KMS-11 (cell line): ENCODE measurements at regions not wholly inside any gene's neighbourhood (a gene's known extent, or its start where the extent isn't known, plus 50 kb on each side); places are given as distances from the start of the nearest gene placed in this dataset.
A peak's percentile ranks its signal among the peaks of the same experiment; 100 is the strongest.

Source experiments
- H2AFZ ChIP-seq: fragments of 200-600 bp; sonication (generic); 2 replicates; pipeline ENCODE4 v1.6.1; 2016; ENCODE audit warnings: antibody characterized with exemption, mixed run types, low read depth
- H3K27ac ChIP-seq: fragments of 200-600 bp; sonication (generic); 2 replicates; pipeline ENCODE4 v1.6.1; 2016; ENCODE audit warnings: mild to moderate bottlenecking, mixed run types
- H3K27me3 ChIP-seq: fragments of 200-600 bp; sonication (generic); 2 replicates; pipeline ENCODE4 v1.6.1; 2017; ENCODE audit warnings: mild to moderate bottlenecking, low read depth, mixed run types, moderate library complexity; ENCODE audit not compliant: insufficient read depth
- H3K36me3 ChIP-seq: fragments of 200-600 bp; sonication (generic); 2 replicates; pipeline ENCODE4 v1.6.1; 2017; ENCODE audit warnings: mild to moderate bottlenecking, mixed run types; ENCODE audit not compliant: insufficient read depth
- H3K4me1 ChIP-seq: fragments of 200-600 bp; sonication (generic); 2 replicates; pipeline ENCODE4 v1.6.1; 2016; ENCODE audit warnings: mild to moderate bottlenecking, low read depth, mixed run types; ENCODE audit not compliant: poor library complexity, severe bottlenecking
- H3K4me2 ChIP-seq: fragments of 200-600 bp; sonication (generic); 2 replicates; pipeline ENCODE4 v1.7.0; 2016; ENCODE audit warnings: mild to moderate bottlenecking, mixed run types
- H3K4me3 ChIP-seq: fragments of 200-600 bp; sonication (generic); IDR thresholded peaks from 2 replicates; pipeline ENCODE4 v1.6.1; 2017; ENCODE audit warnings: low read depth, low read length, mixed read lengths; ENCODE audit not compliant: insufficient read depth
- H3K79me2 ChIP-seq: fragments of 200-600 bp; sonication (generic); 2 replicates; pipeline ENCODE4 v1.6.1; 2016; ENCODE audit warnings: low read depth, mixed run types; ENCODE audit not compliant: insufficient read depth
- H3K9ac ChIP-seq: fragments of 200-600 bp; sonication (generic); 2 replicates; pipeline ENCODE4 v1.6.1; 2016; ENCODE audit warnings: mild to moderate bottlenecking, mixed run types
- H4K20me1 ChIP-seq: fragments of 200-600 bp; sonication (generic); 2 replicates; pipeline ENCODE4 v1.6.1; 2016; ENCODE audit warnings: mild to moderate bottlenecking, mixed run types; ENCODE audit not compliant: insufficient read depth
- CTCF ChIP-seq: fragments of 200-600 bp; sonication (generic); conservative IDR thresholded peaks from 2 replicates; pipeline ENCODE4 v1.6.1; 2017; ENCODE audit warnings: low read depth, mild to moderate bottlenecking, antibody characterized with exemption, low read length, moderate library complexity, mixed read lengths

DNA sequence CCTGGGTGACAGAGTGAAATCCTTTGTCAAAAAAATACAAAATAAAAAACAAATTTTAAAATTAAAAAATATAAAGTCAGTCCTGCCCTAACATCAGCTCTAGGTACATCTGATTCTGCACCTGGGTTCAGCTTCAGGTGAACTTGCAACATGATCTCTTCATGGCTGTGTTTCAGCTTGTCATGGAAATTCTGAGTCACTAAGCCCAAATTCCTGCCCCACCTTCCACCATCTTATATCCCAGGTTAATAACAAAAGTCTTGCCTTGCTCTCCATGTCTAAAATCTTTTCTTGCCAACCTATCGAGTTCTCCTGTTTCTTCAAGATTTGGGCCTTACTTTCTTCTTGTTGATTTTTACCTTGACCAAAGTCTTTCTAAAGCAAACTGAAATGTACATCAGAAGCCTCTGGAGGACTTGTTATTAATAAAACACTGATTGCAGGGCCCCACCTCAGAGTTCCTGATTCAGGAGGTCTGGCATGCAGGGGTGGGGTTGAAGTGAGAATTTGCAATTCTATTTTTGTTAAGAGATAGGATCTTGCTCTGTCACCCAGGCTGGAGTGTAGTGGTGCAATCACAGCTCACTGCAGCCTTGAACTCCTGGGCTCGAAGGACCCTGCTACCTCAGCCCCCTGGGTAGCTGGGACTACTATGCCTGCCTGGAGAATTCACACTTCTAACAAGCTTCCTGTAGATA lies 125.8 kb upstream of the VCX3A start:
- Histone ChIP-seq H3K79me2 (no peaks in the 10 kb centered on the region), H3K4me3 (no peak overlapping the region), H3K4me2 (no peak overlapping the region), H3K36me3 (no peaks in the 10 kb centered on the region), H3K4me1 (no peaks in the 10 kb centered on the region), H2AFZ (no peak overlapping the region), H3K9ac (no peak overlapping the region), H3K27ac (no peak overlapping the region), H3K27me3 (no peaks in the 10 kb centered on the region), H4K20me1 (no peaks in the 10 kb centered on the region)
- TF ChIP-seq CTCF: no peak

DNA sequence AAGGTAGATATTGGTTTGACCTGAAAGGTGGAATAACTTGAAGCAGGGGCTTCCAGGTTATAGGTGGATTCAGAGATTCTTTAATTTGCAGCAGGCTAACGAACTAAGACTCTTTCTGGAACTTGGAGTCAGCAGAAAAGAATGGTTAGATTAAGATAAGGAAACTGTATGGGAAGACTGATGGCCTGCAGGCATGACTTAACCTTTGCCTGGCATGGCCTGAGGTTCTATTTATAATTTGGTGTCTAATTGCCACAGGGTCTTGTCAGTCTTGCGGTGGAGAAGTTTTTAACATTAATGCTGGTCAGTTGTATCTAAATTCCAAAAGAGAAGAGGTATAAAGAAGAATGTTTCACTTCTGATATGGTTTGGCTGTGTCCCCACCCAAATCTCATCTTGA lies 110.3 kb upstream of the VCX3A start:
- Histone ChIP-seq H3K27ac (no peak overlapping the region), H3K4me1 (no peaks in the 10 kb centered on the region), H3K36me3 (no peaks in the 10 kb centered on the region), H3K9ac (no peak overlapping the region), H3K4me3 (no peak overlapping the region), H4K20me1 (no peaks in the 10 kb centered on the region), H3K27me3 (no peaks in the 10 kb centered on the region), H3K79me2 (no peaks in the 10 kb centered on the region), H2AFZ (no peak overlapping the region), H3K4me2 (no peak overlapping the region)
- no peak for TF ChIP-seq CTCF

GRCh38 chrX:6644411-6644810 lies 109.5 kb upstream of the VCX3A start:
- no peak overlapping the region for H3K4me3 ChIP-seq
- H3K4me2 ChIP-seq: no peak overlapping the region
- no peaks in the 10 kb centered on the region for H3K27me3 ChIP-seq
- H3K36me3 ChIP-seq: no peaks in the 10 kb centered on the region
- no peaks in the 10 kb centered on the region for H3K4me1 ChIP-seq
- H4K20me1 ChIP-seq: no peaks in the 10 kb centered on the region
- H3K79me2 ChIP-seq: no peaks in the 10 kb centered on the region
- H3K27ac ChIP-seq: no peak overlapping the region
- no peak overlapping the region for H2AFZ ChIP-seq
- no peak overlapping the region for H3K9ac ChIP-seq
- TF ChIP-seq CTCF: peak; percentile 44; the same call in 1 of the 2 replicates

GRCh38 chrX:6640727-6641126 lies 105.8 kb upstream of the VCX3A start:
- Histone ChIP-seq H4K20me1 (no peaks in the 10 kb centered on the region), H3K27ac (no peak overlapping the region), H3K79me2 (no peaks in the 10 kb centered on the region), H3K36me3 (no peaks in the 10 kb centered on the region), H2AFZ (no peak overlapping the region), H3K9ac (no peak overlapping the region), H3K4me2 (no peak overlapping the region), H3K4me1 (no peaks in the 10 kb centered on the region), H3K27me3 (no peaks in the 10 kb centered on the region), H3K4me3 (no peak overlapping the region)
- TF ChIP-seq CTCF: no peak
